Activated CD4-positive, alpha-beta T cell treated with anti-CD3 and anti-CD28 coated beads, Interleukin-2, amount 50 U/mL, for 24 hours (primary cell): ENCODE measurements at regions not wholly inside any gene's neighbourhood (a gene's known extent, or its start where the extent isn't known, plus 50 kb on each side); places are given as distances from the start of the nearest gene placed in this dataset.
"Not testable (repeated sequence)": the region's sequence is repeated elsewhere in the genome, so short reads cannot be mapped to it uniquely, and the experiment has no call there.

Experiments used
- DNase-seq, 2 donors: peaks; one replicate each; pipeline ENCODE4 v3.0.0-alpha.2; 2020; ENCODE audit warnings: low read depth in 1 of 2, low spot score in 1 of 2

GRCh38 chr1:145482214-145482860 lies 56.9 kb upstream of the NBPF20 start:
- DNase-seq = not testable (repeated sequence)

DNA sequence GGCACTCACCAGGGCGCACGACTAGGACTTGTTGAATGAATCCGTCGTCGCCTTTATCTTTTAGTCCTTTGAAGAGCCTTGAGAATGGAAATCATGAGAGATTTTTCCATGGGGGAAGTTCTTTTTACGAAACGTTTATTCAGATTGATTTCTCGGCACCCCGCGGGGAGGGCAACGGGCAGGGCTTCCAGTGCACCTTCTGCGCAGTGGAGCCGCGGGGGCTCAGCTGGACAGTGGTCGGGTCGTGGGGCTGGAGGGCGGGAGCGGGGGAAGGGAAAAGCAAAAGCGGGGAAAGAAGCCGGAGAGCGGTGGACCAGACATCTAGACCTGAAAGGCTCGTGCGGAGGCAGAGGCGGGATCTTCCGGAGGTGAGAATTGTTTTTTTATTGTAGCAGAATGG lies 50.6 kb upstream of the NBPF20 start:
- DNase-seq = not testable (repeated sequence)

DNA sequence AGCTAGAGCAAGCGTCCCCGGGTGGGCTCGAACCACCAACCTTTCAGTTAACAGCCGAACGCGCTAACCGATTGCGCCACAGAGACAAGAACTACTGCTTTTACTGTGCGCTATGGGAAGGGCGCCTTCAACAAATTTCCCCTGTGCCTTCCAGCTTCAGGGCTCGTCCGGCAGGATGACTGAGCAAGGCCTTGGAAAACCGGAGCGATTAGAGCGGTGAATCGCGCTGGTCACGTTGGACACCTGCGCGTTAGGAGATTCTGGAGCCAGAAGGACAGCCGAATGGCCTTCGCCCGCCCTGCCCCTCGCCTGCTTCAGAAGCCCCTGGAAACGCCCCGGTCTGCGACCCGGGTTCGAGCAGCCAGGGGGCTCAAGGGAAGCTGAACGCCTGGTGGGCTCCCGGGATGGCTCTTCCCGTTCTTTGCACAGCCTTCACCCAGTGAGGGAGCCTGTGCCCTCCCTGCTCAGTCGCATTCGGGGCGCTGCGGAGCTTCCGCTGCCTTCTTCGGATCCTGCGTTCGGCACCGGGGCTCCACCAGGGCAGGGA lies 50.0 kb upstream of the NBPF20 start:
- peak in 1 of 2 donors; percentile 34 for DNase-seq
